LNCAP (cell line): ENCODE measurements at regions not wholly inside any gene's neighbourhood (a gene's known extent, or its start where the extent isn't known, plus 50 kb on each side); places are given as distances from the start of the nearest gene placed in this dataset.

ENCODE experiments used
- TF ChIP-seq, protein P1 (sequence below): fragments of 450-650 bp; IDR thresholded peaks from 2 replicates; pipeline ENCODE4 v1.5.1; 2017; ENCODE audit warnings: mild to moderate bottlenecking

DNA sequence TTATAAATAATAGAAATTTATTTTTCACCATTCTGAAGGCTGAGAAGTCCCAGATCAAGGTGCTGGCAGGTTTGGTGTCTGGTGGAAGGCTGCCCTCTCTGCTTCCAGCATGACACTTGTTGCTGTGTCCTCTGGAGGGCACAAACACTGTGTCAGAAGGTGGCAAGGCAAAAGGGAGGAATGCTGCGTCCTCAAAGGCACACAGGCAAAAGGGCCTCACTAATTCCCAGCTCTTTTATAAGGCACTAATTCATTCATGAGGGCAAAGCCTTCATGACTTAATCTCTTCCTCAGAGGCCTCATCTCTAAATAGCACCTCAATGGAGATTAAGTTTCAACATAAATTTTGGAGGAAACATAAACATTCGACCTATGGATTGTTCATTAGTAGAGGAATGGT is 209.5 kb upstream of the SMLR1 start:
- TF ChIP-seq, protein P1, sequence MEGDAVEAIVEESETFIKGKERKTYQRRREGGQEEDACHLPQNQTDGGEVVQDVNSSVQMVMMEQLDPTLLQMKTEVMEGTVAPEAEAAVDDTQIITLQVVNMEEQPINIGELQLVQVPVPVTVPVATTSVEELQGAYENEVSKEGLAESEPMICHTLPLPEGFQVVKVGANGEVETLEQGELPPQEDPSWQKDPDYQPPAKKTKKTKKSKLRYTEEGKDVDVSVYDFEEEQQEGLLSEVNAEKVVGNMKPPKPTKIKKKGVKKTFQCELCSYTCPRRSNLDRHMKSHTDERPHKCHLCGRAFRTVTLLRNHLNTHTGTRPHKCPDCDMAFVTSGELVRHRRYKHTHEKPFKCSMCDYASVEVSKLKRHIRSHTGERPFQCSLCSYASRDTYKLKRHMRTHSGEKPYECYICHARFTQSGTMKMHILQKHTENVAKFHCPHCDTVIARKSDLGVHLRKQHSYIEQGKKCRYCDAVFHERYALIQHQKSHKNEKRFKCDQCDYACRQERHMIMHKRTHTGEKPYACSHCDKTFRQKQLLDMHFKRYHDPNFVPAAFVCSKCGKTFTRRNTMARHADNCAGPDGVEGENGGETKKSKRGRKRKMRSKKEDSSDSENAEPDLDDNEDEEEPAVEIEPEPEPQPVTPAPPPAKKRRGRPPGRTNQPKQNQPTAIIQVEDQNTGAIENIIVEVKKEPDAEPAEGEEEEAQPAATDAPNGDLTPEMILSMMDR: no peak

DNA sequence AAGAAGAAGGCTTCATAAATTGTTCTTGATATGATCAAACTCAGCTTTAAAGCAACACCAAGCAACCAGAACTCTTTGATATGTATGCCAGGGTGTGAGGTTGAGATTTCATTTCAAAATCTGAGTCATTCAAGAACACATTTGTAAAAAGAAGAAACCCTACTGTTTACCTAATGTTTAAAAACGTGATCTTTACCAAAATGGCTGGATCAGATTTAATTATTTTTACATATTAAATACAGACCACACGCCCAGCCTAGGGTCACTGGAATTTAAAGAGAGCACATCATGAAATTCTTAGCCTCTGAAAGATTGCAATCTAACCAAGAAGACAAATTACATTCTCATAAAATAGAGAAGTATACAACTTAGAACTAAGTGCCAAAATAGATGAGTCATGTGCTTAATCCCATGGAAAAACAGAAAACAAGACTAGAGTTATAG is 206.8 kb upstream of the SMLR1 start:
- TF ChIP-seq, protein P1: no peak

DNA sequence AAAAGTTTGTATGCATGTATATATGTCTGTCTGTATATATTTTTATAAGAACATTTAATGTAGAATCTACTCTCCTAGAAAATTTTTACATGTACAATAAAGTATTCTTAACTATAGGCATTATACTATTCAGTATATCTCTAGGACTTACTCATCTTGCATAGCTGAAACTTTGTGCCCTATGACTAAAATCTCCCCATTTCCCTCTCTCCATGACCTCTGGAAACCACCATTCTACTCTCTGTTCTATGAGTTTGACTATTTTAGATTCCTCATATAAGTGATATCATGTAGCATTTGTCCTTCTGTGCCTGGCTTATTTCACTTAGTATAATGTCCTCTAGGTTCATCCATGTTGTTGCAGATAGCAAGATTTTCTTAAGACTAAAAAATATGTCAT is 205.1 kb upstream of the SMLR1 start:
- TF ChIP-seq, protein P1: no peak

DNA sequence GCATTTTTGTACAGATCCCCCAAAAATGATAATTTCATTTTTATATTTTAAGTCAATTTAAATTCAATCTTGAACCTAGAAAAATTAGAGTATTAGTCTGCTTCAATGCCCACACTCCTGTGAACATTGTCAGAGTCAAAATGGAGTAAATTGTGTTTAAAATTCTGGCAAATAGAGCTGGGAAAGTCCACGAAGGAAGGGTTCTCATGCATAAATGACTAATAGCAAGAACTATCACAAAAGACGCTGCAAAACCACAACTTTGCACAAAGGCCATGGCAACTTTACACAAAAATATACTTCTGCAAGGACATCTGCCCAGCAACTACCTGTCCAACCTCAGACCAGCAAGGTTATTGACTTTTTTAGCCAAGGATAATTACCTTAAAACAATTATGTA is 203.2 kb upstream of the SMLR1 start:
- TF ChIP-seq, protein P1: no peak

DNA sequence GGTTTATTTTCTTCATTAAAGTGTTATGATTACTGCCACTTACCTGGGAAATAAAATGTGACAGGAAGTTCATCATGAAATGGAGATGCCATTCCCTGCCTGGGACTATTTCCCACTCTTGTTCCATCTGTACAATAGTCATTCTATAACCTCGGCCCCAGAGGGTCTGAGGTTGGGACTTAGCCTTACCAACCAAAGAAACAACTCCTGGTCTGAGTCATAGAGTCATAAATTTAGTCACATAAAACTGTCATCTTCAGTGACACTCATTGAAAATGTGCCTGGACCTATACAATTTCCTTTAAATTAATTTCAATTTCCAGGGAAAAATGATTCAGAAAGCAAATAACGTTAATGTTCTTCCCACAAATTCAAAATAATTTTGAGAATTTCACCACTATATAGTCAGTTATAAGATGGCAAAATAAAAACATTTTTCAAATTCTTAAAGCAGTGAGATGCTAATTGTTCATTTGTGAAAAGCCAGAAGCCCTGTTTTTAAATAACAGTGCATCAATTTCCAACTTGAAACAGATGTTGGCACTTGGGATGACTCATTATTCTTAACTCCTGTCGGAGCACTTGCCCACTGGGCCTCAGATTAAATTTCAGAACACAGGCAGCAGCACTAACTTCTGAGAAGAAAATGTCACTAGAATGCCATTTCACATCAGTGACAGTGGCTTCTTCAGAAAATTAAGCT is 201.2 kb upstream of the SMLR1 start:
- TF ChIP-seq, protein P1: no peak

DNA sequence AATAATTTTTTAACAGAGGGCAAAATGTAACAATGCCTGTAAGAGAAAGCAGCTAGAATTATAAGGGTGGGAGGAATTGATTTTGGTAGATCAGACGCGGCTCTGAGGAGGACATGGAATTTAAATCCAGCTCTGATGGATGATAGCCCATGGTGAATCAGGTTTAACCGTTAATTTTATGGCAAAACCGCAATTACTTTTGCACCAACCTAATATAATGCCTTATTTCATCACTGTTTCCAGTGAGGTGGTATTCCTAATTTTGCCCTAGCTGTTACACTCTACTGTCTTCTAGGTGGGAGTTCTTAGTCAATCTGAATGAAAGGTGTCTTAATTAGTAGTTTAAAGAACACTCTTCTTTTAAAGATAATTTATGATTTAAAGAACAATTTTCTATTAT is 198.3 kb upstream of the SMLR1 start:
- TF ChIP-seq, protein P1: no peak

DNA sequence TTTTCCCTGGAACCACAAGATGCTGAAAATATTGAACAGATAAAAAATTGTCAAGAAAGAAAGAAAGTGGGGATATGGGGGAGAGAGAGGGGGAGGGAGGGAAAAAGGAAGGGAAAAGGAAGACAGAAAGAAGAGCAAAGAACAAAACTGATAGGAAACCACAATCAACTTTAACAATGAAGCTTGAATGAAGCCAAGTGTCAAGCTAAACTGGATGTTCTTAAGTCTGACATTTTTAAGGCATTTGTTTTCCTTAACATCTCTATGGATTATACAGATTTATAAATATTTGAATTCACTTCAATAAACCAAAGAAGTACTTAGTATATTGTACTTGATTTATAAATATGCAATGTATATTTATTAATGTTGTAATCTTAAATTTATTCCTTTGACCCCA is 197.6 kb upstream of the SMLR1 start:
- TF ChIP-seq, protein P1: no peak

DNA sequence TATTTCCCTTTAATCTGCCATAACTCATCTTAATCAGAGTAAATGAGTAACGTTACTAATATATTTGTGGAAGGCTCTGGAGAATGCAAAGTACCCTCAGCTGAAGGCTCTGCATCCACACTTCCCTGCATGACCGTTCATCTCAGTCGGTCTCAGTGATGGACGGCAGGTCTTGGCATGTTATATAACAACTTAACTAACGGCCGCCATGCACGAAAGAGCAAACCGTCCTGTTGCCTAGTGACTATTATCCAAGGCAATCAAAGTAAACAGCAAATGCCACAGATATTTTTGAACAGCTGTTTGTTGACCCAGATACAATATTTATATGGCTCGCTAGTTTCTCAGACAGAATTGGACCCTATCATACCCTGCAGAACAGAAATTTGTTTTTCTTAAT is 194.9 kb upstream of the SMLR1 start:
- TF ChIP-seq, protein P1: no peak
